Activated T-helper 2 cell treated with anti-CD3 and anti-CD28 coated beads, Interferon-gamma antibody, Interleukin-2, Interleukin-4, amounts not matched to agents 10 μg/mL and 5 μg/mL and 100 μg/mL, durations not matched to agents 14 hours and 24 hours and 36 hours (primary cell): ENCODE measurements at regions not wholly inside any gene's neighbourhood (a gene's known extent, or its start where the extent isn't known, plus 50 kb on each side); places are given as distances from the start of the nearest gene placed in this dataset.
"Not testable (repeated sequence)": the region's sequence is repeated elsewhere in the genome, so short reads cannot be mapped to it uniquely, and the experiment has no call there.

Experiments used
- DNase-seq: peaks from one replicate; pipeline ENCODE4 v3.0.0; 2021; ENCODE audit warnings: low spot score
- H3K27ac Mint-ChIP-seq: one replicate; pipeline ENCODE4 v1.8.0; 2021; ENCODE audit warnings: mixed read lengths
- H3K27me3 Mint-ChIP-seq: one replicate; pipeline ENCODE4 v1.8.0; 2021; ENCODE audit warnings: low read depth, mixed read lengths
- H3K36me3 Mint-ChIP-seq: one replicate; pipeline ENCODE4 v1.8.0; 2021; ENCODE audit warnings: low read depth, mixed read lengths
- H3K4me1 Mint-ChIP-seq: one replicate; pipeline ENCODE4 v1.8.0; 2021; ENCODE audit warnings: low read depth, mixed read lengths
- H3K4me3 Mint-ChIP-seq: one replicate; pipeline ENCODE4 v1.8.0; 2021; ENCODE audit warnings: low read depth, mild to moderate bottlenecking, moderate library complexity, mixed read lengths
- H3K9me3 Mint-ChIP-seq: one replicate; pipeline ENCODE4 v1.8.0; 2021; ENCODE audit warnings: mixed read lengths
- intact Hi-C: fragments of 100-400 bp; cut with micrococcal nuclease; formaldehyde crosslinking; loops from one replicate; pipeline ENCODE4 v1.15.1; 2023

- Mint-ChIP-seq H3K36me3 (peaks cover 33% of the 10 kb centered on the region), H3K4me1 (peaks cover 30% of the 10 kb centered on the region), H3K27me3 (no peaks in the 10 kb centered on the region), H3K4me3 (no peak overlapping the region), H3K27ac (peak overlapping the region; percentile 81), H3K9me3 (peaks cover 37% of the 10 kb centered on the region)
- DNase-seq: no peak
- intact Hi-C loops: loop anchor here (2.0 kb wide), 1 partner anchor 68 kb away; no protein-coding TSS in a partner anchor
Observed at GRCh38 chr21:14616380-14617039, 70.4 kb upstream of the SAMSN1 start.

- no peak overlapping the region for H3K27ac Mint-ChIP-seq
- intact Hi-C loops: no loop called here
- H3K4me3 Mint-ChIP-seq: no peak overlapping the region
- peaks cover 36% of the 10 kb centered on the region for H3K9me3 Mint-ChIP-seq
- H3K36me3 Mint-ChIP-seq: peaks cover 34% of the 10 kb centered on the region
- H3K27me3 Mint-ChIP-seq: no peaks in the 10 kb centered on the region
- peaks cover 40% of the 10 kb centered on the region for H3K4me1 Mint-ChIP-seq
- DNase-seq: no peak
Observed at GRCh38 chr21:14615359-14615974, 69.4 kb upstream of the SAMSN1 start.

GRCh38 chr21:14614287-14614686 is 68.2 kb upstream of the SAMSN1 start:
- H3K27ac Mint-ChIP-seq: no peak overlapping the region

GRCh38 chr21:14613486-14614224 is 67.5 kb upstream of the SAMSN1 start:
- DNase-seq: no peak
- Mint-ChIP-seq H3K36me3 (peaks cover 23% of the 10 kb centered on the region), H3K4me3 (no peak overlapping the region), H3K27me3 (no peaks in the 10 kb centered on the region), H3K4me1 (peaks cover 41% of the 10 kb centered on the region), H3K27ac (no peak overlapping the region), H3K9me3 (peaks cover 22% of the 10 kb centered on the region)
- intact Hi-C loops: no loop called here

More at GRCh38 chr21:14614287-14614686, 68.2 kb upstream of the SAMSN1 start:
- Mint-ChIP-seq H3K36me3 (peaks cover 24% of the 10 kb centered on the region), H3K4me1 (peaks cover 39% of the 10 kb centered on the region), H3K4me3 (no peak overlapping the region), H3K27me3 (no peaks in the 10 kb centered on the region), H3K9me3 (peaks cover 27% of the 10 kb centered on the region)
- DNase-seq: no peak
- intact Hi-C loops: no loop called here

GRCh38 chr21:14610119-14610518 is 64.0 kb upstream of the SAMSN1 start:
- H3K4me1 Mint-ChIP-seq: peaks cover 38% of the 10 kb centered on the region
- not testable (repeated sequence) for H3K27ac Mint-ChIP-seq, H3K4me3 Mint-ChIP-seq, H3K27me3 Mint-ChIP-seq, DNase-seq
- intact Hi-C loops: loop anchor here (2.0 kb wide), 1 partner anchor 27 kb away; no protein-coding TSS in a partner anchor
- peaks cover 13% of the 10 kb centered on the region for H3K9me3 Mint-ChIP-seq
- H3K36me3 Mint-ChIP-seq: peaks cover 11% of the 10 kb centered on the region

- no peaks in the 10 kb centered on the region for H3K27me3 Mint-ChIP-seq
- H3K27ac Mint-ChIP-seq: no peak overlapping the region
- H3K4me1 Mint-ChIP-seq: peaks cover 37% of the 10 kb centered on the region
- intact Hi-C loops: no loop called here
- peaks cover 11% of the 10 kb centered on the region for H3K36me3 Mint-ChIP-seq
- H3K9me3 Mint-ChIP-seq: peaks cover 13% of the 10 kb centered on the region
- no peak overlapping the region for H3K4me3 Mint-ChIP-seq
- DNase-seq: no peak
Observed at GRCh38 chr21:14609274-14609673, 63.2 kb upstream of the SAMSN1 start.

- Mint-ChIP-seq H3K27ac (no peak overlapping the region), H3K4me1 (peaks cover 45% of the 10 kb centered on the region), H3K27me3 (no peaks in the 10 kb centered on the region), H3K4me3 (no peak overlapping the region), H3K36me3 (peaks cover 15% of the 10 kb centered on the region), H3K9me3 (peaks cover 13% of the 10 kb centered on the region)
- intact Hi-C loops: no loop called here
- no peak for DNase-seq
Observed at GRCh38 chr21:14607262-14607661, 61.1 kb upstream of the SAMSN1 start.

- Mint-ChIP-seq H3K27me3 (no peaks in the 10 kb centered on the region), H3K36me3 (peaks cover 14% of the 10 kb centered on the region), H3K9me3 (peaks cover 9% of the 10 kb centered on the region), H3K4me1 (peaks cover 38% of the 10 kb centered on the region), H3K27ac (no peak overlapping the region), H3K4me3 (peak overlapping the region; percentile 34)
- DNase-seq: no peak
- intact Hi-C loops: no loop called here
Observed at GRCh38 chr21:14603202-14603601, 57.1 kb upstream of the SAMSN1 start.

GRCh38 chr21:14602382-14602958 is 56.4 kb upstream of the SAMSN1 start:
- intact Hi-C loops: no loop called here
- Mint-ChIP-seq H3K9me3 (peaks cover 9% of the 10 kb centered on the region), H3K4me3 (peak overlapping the region; percentile 43), H3K27me3 (no peaks in the 10 kb centered on the region), H3K27ac (no peak overlapping the region), H3K36me3 (peaks cover 14% of the 10 kb centered on the region), H3K4me1 (peaks cover 31% of the 10 kb centered on the region)
- no peak for DNase-seq

GRCh38 chr21:14600569-14601297 is 54.6 kb upstream of the SAMSN1 start:
- intact Hi-C loops: loop anchor here (1.0 kb wide), 1 partner anchor 7 kb away; no protein-coding TSS in a partner anchor
- Mint-ChIP-seq H3K27me3 (no peaks in the 10 kb centered on the region), H3K36me3 (peaks cover 21% of the 10 kb centered on the region), H3K9me3 (peaks cover 21% of the 10 kb centered on the region), H3K4me1 (peaks cover 28% of the 10 kb centered on the region), H3K27ac (peak overlapping the region; percentile 8), H3K4me3 (peak overlapping the region; percentile 28)
- no peak for DNase-seq

GRCh38 chr21:14598065-14598464 is 52.0 kb upstream of the SAMSN1 start:
- intact Hi-C loops: no loop called here
- no peak for DNase-seq
- Mint-ChIP-seq H3K27ac (no peak overlapping the region), H3K9me3 (peaks cover 29% of the 10 kb centered on the region), H3K4me3 (no peak overlapping the region), H3K4me1 (peaks cover 24% of the 10 kb centered on the region), H3K27me3 (no peaks in the 10 kb centered on the region), H3K36me3 (peaks cover 28% of the 10 kb centered on the region)
